ENCODE measurements at regions not wholly inside any gene's neighbourhood (a gene's known extent, or its start where the extent isn't known, plus 50 kb on each side); places are given as distances from the start of the nearest gene placed in this dataset.

DNA sequence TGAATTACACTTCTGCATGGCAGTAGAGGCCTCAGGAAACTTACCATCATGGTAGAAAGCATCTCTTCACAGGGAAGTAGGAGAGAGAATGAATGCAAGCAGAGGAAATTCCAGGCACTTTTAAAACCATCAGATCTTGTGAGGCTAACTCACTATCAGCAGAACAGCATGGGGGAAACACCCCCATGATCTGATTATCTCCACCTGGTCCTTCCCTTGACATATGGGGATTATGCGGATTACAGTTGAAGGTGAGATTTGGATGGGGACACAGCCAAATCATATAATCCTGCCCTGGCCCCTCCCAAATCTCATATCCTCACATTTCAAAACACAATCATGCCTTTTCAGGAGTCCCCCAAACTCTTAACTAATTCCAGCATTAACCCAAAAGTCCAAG lies 691.1 kb downstream of the SI start:
- TF ChIP-seq, protein P1, sequence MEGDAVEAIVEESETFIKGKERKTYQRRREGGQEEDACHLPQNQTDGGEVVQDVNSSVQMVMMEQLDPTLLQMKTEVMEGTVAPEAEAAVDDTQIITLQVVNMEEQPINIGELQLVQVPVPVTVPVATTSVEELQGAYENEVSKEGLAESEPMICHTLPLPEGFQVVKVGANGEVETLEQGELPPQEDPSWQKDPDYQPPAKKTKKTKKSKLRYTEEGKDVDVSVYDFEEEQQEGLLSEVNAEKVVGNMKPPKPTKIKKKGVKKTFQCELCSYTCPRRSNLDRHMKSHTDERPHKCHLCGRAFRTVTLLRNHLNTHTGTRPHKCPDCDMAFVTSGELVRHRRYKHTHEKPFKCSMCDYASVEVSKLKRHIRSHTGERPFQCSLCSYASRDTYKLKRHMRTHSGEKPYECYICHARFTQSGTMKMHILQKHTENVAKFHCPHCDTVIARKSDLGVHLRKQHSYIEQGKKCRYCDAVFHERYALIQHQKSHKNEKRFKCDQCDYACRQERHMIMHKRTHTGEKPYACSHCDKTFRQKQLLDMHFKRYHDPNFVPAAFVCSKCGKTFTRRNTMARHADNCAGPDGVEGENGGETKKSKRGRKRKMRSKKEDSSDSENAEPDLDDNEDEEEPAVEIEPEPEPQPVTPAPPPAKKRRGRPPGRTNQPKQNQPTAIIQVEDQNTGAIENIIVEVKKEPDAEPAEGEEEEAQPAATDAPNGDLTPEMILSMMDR (conservative IDR thresholded peaks at IDR 0.05 in 1 of 2, IDR thresholded peaks at IDR 0.05 in 1 of 2; ENCODE audit: low read depth in 1 of 2, low read length in 2 of 2): no peak
- no peak for TF ChIP-seq EZH2 (IDR thresholded peaks at IDR 0.05; ENCODE audit: low read length, missing control alignments)
